ENCODE measurements at regions not wholly inside any gene's neighbourhood (a gene's known extent, or its start where the extent isn't known, plus 50 kb on each side); places are given as distances from the start of the nearest gene placed in this dataset.

- DNase-seq (ENCODE audit: extremely low read depth in 1 of 4, low spot score in 3 of 4) (no peak), ATAC-seq (no peak), FAIRE-seq (no peak)
- BruUV-seq (replicated peaks): no TSS peak
- Histone ChIP-seq H3K9me1 (ENCODE audit: control insufficient read depth, insufficient read depth, low read length) (no peaks in the 10 kb centered on the region), H3K9me3 (replicated peaks; ENCODE audit: control insufficient read depth, insufficient read depth, low read depth, low read length) (no peaks in the 10 kb centered on the region), H4K20me1 (replicated peaks; ENCODE audit: control insufficient read depth, insufficient read depth, low read length) (no peaks in the 10 kb centered on the region), H3K36me3 (ENCODE audit: control insufficient read depth, insufficient read depth, low read length) (no peaks in the 10 kb centered on the region), H3K27ac (ENCODE audit: extremely low read depth, low read depth, low read length) (no peak overlapping the region), H3K27me3 (ENCODE audit: control insufficient read depth in 2 of 2, insufficient read depth in 2 of 2, low read length in 2 of 2) (no peaks in the 10 kb centered on the region), H2AFZ (ENCODE audit: low read depth, low read length) (no peak overlapping the region), H3K4me1 (replicated peaks in 1 of 2; ENCODE audit: control insufficient read depth in 2 of 2, insufficient read depth in 2 of 2, low read length in 2 of 2) (no peaks in the 10 kb centered on the region), H3K4me3 (no peak overlapping the region), H3K9ac (ENCODE audit: insufficient read depth in 1 of 2, low read depth in 2 of 2, low read length in 2 of 2) (no peak overlapping the region), H3K79me2 (ENCODE audit: control insufficient read depth, insufficient read depth, low read length) (no peaks in the 10 kb centered on the region), H3K4me2 (ENCODE audit: insufficient read depth, low read length) (no peak overlapping the region)
- 0% methylated on average over 1 of the region's 1 CpG for WGBS (ENCODE audit: insufficient coverage, low coverage, missing lambda C conversion rate)
- ChIA-PET POLR2A (no interaction called here), CTCF (ENCODE audit: low intra/inter-chr PET ratio) (no interaction called here)
- intact Hi-C loops (cut with micrococcal nuclease) (no loop called here), in situ Hi-C loops (cut with MboI) (no loop called here)
- TF ChIP-seq CSDE1 (IDR thresholded peaks at IDR 0.05) (no peak), CBFA2T3 (IDR thresholded peaks at IDR 0.05) (no peak), CHCHD3 (CRISPR knock-in tag; IDR thresholded peaks at IDR 0.05) (no peak), XRCC3 (IDR thresholded peaks at IDR 0.05) (no peak), KLF6 (CRISPR knock-in tag; IDR thresholded peaks at IDR 0.05; ENCODE audit: borderline replicate concordance) (no peak), YBX1 (IDR thresholded peaks at IDR 0.05) (no peak), SREBF2 (CRISPR knock-in tag; IDR thresholded peaks at IDR 0.05) (no peak), DEAF1 (CRISPR knock-in tag; IDR thresholded peaks at IDR 0.05) (no peak), MCM7 (IDR thresholded peaks at IDR 0.05) (no peak), U2AF2 (optimal IDR thresholded peaks at IDR 0.05; ENCODE audit: low read depth, low read length) (no peak), TCF15 (CRISPR knock-in tag; IDR thresholded peaks at IDR 0.05) (no peak), ZNF780A (CRISPR knock-in tag; IDR thresholded peaks at IDR 0.05) (no peak), ESRRA (IDR thresholded peaks at IDR 0.05; ENCODE audit: borderline replicate concordance, low read depth) (no peak), CBFA2T2 (conservative IDR thresholded peaks at IDR 0.05) (no peak), TGIF2 (CRISPR knock-in tag; IDR thresholded peaks at IDR 0.05) (no peak), STAG1 (CRISPR knock-in tag; IDR thresholded peaks at IDR 0.05; ENCODE audit: borderline replicate concordance) (no peak), STAT5B (CRISPR knock-in tag; IDR thresholded peaks at IDR 0.05) (no peak)
Measured at GRCh38 chr12:19021646-19022045, 107.9 kb upstream of the PLEKHA5 start.

Measured in K562 (cell line).